Heart right ventricle (tissue), 16 donors: ENCODE measurements at regions not wholly inside any gene's neighbourhood (a gene's known extent, or its start where the extent isn't known, plus 50 kb on each side); places are given as distances from the start of the nearest gene placed in this dataset.

ENCODE experiments used
- ATAC-seq, 8 donors: fragments of 200-7000 bp; cut with Tn5 transposase; one replicate each; pipeline ENCODE4 v1.9.1; 2020; ENCODE audit warnings: mild to moderate bottlenecking in 8 of 8, moderate library complexity in 8 of 8, moderate number of reproducible peaks in 1 of 8
- DNase-seq, 2 donors: peaks; one replicate each; pipeline ENCODE4 v3.0.0-alpha.2; 2020
- H3K27ac ChIP-seq, 10 donors: fragments of 200-600 bp; sonication (generic) in 2 of 10; one replicate each; pipeline versions ENCODE4 v1.5.0 to v1.8.0; 2020 to 2022; ENCODE audit warnings: mild to moderate bottlenecking in 3 of 10
- H3K27me3 ChIP-seq, 7 donors: fragments of 200-600 bp; one replicate each; pipeline ENCODE4 v1.8.0; 2021 to 2022; ENCODE audit warnings: mild to moderate bottlenecking in 2 of 7
- H3K36me3 ChIP-seq, 9 donors: fragments of 200-600 bp; sonication (generic) in 1 of 9; one replicate each; pipeline versions ENCODE4 v1.5.0 to v1.8.0; 2020 to 2022; ENCODE audit warnings: mild to moderate bottlenecking in 2 of 9
- H3K4me1 ChIP-seq, 9 donors: fragments of 200-600 bp; sonication (generic) in 1 of 9; one replicate each; pipeline versions ENCODE4 v1.5.0 to v1.8.0; 2020 to 2022; ENCODE audit warnings: mild to moderate bottlenecking in 4 of 9
- H3K4me3 ChIP-seq, 10 donors: fragments of 200-600 bp; sonication (generic) in 2 of 10; one replicate each; pipeline versions ENCODE4 v1.5.0 to v1.8.0; 2020 to 2022; ENCODE audit warnings: mild to moderate bottlenecking in 7 of 10, moderate library complexity in 2 of 10
- H3K9me3 ChIP-seq, 11 donors: fragments of 200-600 bp in 10 of 11; sonication (generic) in 2 of 11; one replicate each; pipeline versions ENCODE4 v1.5.0 to v1.8.0; 2013 to 2022; ENCODE audit warnings: mild to moderate bottlenecking in 2 of 11, control low read depth in 1 of 11, moderate library complexity in 1 of 11
- CTCF ChIP-seq, 9 donors: fragments of 200-600 bp; sonication (generic) in 2 of 9; IDR thresholded peaks; one replicate each; pipeline versions ENCODE4 v1.5.0 to v1.8.0; 2021 to 2022; ENCODE audit warnings: antibody characterized with exemption in 9 of 9, mild to moderate bottlenecking in 5 of 9, moderate library complexity in 1 of 9
- WGBS, 2 donors: extraction: QIAGEN DNeasy Blood & Tissue Kit; methylation state at CpG; one replicate each; pipeline ENCODE4 v1.1.7; 2013; ENCODE audit warnings: inconsistent platforms in 1 of 2; 5-methylcytosine and 5-hydroxymethylcytosine counted together
- intact Hi-C, 10 donors: fragments of 100-400 bp; cut with DNase I; formaldehyde crosslinking; loops; one replicate each; pipeline versions ENCODE4 v1.11.1 to v1.14.2; 2022
- donor health status: Arrhythmogenic right ventricular cardiomyopathy.
- donor health status: ischemic (EF 13 %, LVEDD 7.1; RV severe dilation, severe dysfunction).
- donor health status: healthy with polysubstance abuse.
- donor health status: DM: no; HTN: yes; CAD: no.
- donor health status: DM: no; HTN: no; CAD: no.
- donor health status: ischemic (EF 25% LVEDD 6.9; RV normal size, moderate dysfunction).
- donor health status: ischemic (EF 25% LVEDD 5.7; RV mildly dilated, moderate dysfunction).
- donor health status: healthy.
- donor health status: DM: yes; HTN: yes; CAD: no.
- donor health status: Ischemic cardiomyopathy.
- donor health status: ischemic (EF 35%, LVEDD 5.7; RV mildly dilated, moderate dysfunction).
- donor health status: nonischemic (EF 11% LVEDD 7.7; RV severe dilation, severe dysfunction).
- donor health status: DM: yes; HTN: yes; CAD: no.
- donor health status: PGD.
- donor health status: ischemic (EF 29% LVEDD 5.4; RV normal size, mild dysfunction).
- donor health status: nonischemic (EF 23%, LVEDD 6.1; RV moderate dilation, normal function).

DNA sequence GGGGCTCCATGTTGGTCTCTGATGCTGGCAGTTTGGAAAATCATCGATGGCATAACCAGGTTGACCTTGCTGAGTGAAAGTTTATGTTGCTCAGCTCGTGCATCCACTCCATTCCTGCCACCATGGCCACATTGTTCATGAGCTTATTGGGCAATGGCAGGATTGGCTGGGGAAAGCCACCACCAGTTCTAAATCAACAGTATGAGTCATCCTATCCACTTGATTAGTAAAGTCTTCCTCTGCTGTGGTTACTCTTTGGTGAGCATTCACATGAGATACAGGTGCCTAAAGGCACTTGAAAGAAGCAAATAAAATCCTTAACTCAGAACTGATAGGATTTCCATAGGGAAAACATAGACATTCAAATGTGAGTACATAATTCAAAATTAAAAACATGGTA lies 131.8 kb upstream of the FBN2 start:
- H3K27me3 ChIP-seq, result no peaks in the 10 kb centered on the region
- WGBS, 2 donors, result 85 to 91% methylated on average over 2 of the region's 2 CpGs
- H3K27ac ChIP-seq, result no peak overlapping the region
- no peak for TF ChIP-seq CTCF (IDR thresholded peaks at IDR 0.05)
- no peaks in the 10 kb centered on the region for H3K9me3 ChIP-seq
- intact Hi-C loops, result loop anchor here in 8 of 10 donors (5.0 to 10.0 kb wide), 3 partner anchors 172 to 455 kb away; no protein-coding TSS in a partner anchor
- no peak overlapping the region for H3K4me3 ChIP-seq
- DNase-seq, result no peak
- H3K4me1 ChIP-seq, result no peaks in the 10 kb centered on the region
- H3K36me3 ChIP-seq, result no peaks in the 10 kb centered on the region
- no peak for ATAC-seq

- 48 to 68% methylated on average over 2 of the region's 2 CpGs for whole genome bisulfite sequencing, 2 donors
- H3K27ac ChIP-seq, result no peak overlapping the region
- DNase-seq, result no peak
- H3K36me3 ChIP-seq, result no peaks in the 10 kb centered on the region
- intact Hi-C loops, result loop anchor here in 2 of 10 donors (10.0 kb wide), 1 partner anchor 457 kb away; no protein-coding TSS in a partner anchor
- no peak for TF ChIP-seq CTCF (IDR thresholded peaks at IDR 0.05)
- no peak overlapping the region for H3K4me3 ChIP-seq
- no peaks in the 10 kb centered on the region for H3K27me3 ChIP-seq
- H3K9me3 ChIP-seq, result peaks cover 0 to 11% (median 0%) of the 10 kb centered on the region in 11 donors
- no peak for ATAC-seq
- no peaks in the 10 kb centered on the region for H3K4me1 ChIP-seq
Measured at GRCh38 chr5:128671943-128672342, 133.9 kb upstream of the FBN2 start.

DNA sequence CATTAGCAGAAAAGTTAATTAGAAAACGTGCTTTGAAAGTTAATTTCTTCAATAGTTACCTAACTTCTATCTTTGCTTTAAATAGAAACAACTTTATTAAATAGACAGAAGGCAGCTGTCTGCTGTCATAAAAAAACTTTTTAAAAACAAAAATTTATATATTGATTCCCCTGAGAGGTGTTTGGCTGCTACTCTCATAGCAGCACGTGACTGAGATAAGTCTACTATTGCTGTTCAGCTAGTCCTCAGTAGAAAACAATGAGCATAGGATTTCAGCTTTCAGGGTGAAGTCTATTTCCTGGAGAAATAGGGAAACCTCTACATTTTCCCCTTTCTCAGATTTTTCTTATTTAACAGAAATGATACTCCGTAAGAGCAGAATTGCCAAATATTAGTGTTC lies 135.0 kb upstream of the FBN2 start:
- ATAC-seq (no peak), DNase-seq (no peak)
- Histone ChIP-seq H3K9me3 (peaks cover 0 to 11% (median 0%) of the 10 kb centered on the region in 11 donors), H3K4me1 (no peaks in the 10 kb centered on the region), H3K4me3 (no peak overlapping the region), H3K27me3 (no peaks in the 10 kb centered on the region), H3K36me3 (no peaks in the 10 kb centered on the region), H3K27ac (no peak overlapping the region)
- intact Hi-C loops, result loop anchor here in 2 of 10 donors (10.0 kb wide), 1 partner anchor 458 kb away; no protein-coding TSS in a partner anchor
- TF ChIP-seq CTCF (IDR thresholded peaks at IDR 0.05), result no peak
- WGBS, 2 donors, result 60 to 61% methylated on average over 3 of the region's 3 CpGs

GRCh38 chr5:128673411-128673957 lies 135.4 kb upstream of the FBN2 start:
- TF ChIP-seq CTCF (IDR thresholded peaks at IDR 0.05), result no peak
- H3K9me3 ChIP-seq, result peaks cover 0 to 11% (median 0%) of the 10 kb centered on the region in 11 donors
- H3K27ac ChIP-seq, result no peak overlapping the region
- no peaks in the 10 kb centered on the region for H3K4me1 ChIP-seq
- no peak for ATAC-seq
- 64 to 86% methylated on average over 1 of the region's 1 CpG for WGBS, 2 donors
- no peak for DNase-seq
- no peaks in the 10 kb centered on the region for H3K27me3 ChIP-seq
- no peaks in the 10 kb centered on the region for H3K36me3 ChIP-seq
- intact Hi-C loops, result loop anchor here in 2 of 10 donors (10.0 kb wide), 1 partner anchor 459 kb away; no protein-coding TSS in a partner anchor
- H3K4me3 ChIP-seq, result no peak overlapping the region
